AG09309 (cell line): ENCODE measurements at regions not wholly inside any gene's neighbourhood (a gene's known extent, or its start where the extent isn't known, plus 50 kb on each side); places are given as distances from the start of the nearest gene placed in this dataset.
"Not testable (repeated sequence)": the region's sequence is repeated elsewhere in the genome, so short reads cannot be mapped to it uniquely, and the experiment has no call there.

ENCODE experiments used
- DNase-seq: peaks from one replicate; pipeline ENCODE4 v3.0.0-alpha.2; 2010; ENCODE audit warnings: low read depth
- H3K4me3 ChIP-seq: 2 replicates; pipeline ENCODE4 v1.5.1; 2011; ENCODE audit warnings: mild to moderate bottlenecking, low read depth, low read length, moderate library complexity; ENCODE audit not compliant: control insufficient read depth
- CTCF ChIP-seq: IDR thresholded peaks from 2 replicates; pipeline ENCODE4 v1.5.1; 2011; ENCODE audit warnings: mild to moderate bottlenecking, low read depth, low read length, inconsistent platforms; ENCODE audit not compliant: insufficient read depth, control insufficient read depth; ENCODE audit errors: missing control alignments

DNA sequence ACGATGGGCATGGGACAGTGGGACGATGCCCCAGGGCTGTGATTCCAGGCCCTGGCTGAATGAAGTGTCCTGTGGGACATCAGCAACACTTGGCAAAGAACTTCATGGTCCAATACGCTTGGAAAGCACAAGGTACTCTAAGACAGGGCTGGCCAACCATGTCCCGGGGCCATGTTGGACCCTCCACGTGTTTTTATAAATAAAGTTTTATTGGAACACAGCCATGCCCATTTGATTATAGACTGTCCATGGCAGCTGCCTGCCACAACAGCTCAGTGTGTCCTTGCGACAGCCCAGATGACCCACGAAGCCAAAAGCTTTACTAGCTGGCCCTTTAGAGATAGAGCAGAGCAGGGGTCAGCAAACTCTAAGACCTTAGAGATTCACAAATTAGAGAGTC, 282.1 kb downstream of the C16orf95 start:
- TF ChIP-seq CTCF: no peak
- no peak overlapping the region for H3K4me3 ChIP-seq

DNA sequence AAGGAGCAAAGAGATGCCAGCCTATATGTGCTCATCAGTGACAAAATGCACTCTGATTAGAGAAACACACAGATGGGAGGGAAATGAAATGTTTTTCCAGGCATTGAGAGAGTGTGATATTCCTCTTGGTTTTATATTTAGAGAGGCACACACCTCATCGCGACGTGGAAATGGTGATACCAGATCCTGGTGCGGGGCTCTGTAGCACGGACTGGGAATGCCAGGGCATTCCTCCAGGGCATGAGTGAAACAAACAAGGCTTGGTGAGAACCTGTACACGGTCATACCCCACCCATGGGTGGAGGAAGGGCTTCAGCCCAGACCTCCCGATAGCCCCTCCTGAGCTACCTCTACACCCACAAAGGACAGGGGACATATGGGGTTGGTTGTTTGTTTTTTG, 280.2 kb downstream of the C16orf95 start:
- H3K4me3 ChIP-seq: no peak overlapping the region
- TF ChIP-seq CTCF: no peak
- DNase-seq: no peak

More for the DNA sequence above, 282.1 kb downstream of the C16orf95 start:
- DNase-seq: no peak

- DNase-seq, H3K4me3 ChIP-seq: not testable (repeated sequence)
Observed at GRCh38 chr16:87038528-87038927, 278.7 kb downstream of the C16orf95 start.

GRCh38 chr16:87040169-87041117, 276.7 kb downstream of the C16orf95 start:
- H3K4me3 ChIP-seq: no peak overlapping the region
- TF ChIP-seq CTCF: no peak
- DNase-seq: no peak

DNA sequence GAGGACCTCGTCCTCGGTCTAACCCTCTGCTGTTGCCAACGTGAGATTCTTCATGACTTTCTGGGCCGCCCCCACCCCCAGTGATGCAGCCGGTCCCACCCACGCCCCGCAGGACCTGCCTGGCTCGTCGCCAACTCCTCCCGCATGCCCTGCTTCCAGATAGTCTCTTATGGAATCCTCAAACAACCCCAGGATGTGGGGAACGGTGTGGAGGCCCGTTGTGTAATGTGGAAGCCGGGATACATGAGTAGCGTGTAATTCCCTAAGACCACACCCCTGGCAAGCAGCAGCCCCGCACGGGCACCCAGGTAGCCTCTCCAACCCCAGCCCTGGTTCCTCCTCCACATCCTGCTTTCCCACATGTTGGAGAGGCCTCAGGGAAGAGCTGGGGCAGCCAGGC, 275.9 kb downstream of the C16orf95 start:
- no peak for TF ChIP-seq CTCF
- no peak for DNase-seq
- H3K4me3 ChIP-seq: no peak overlapping the region

DNA sequence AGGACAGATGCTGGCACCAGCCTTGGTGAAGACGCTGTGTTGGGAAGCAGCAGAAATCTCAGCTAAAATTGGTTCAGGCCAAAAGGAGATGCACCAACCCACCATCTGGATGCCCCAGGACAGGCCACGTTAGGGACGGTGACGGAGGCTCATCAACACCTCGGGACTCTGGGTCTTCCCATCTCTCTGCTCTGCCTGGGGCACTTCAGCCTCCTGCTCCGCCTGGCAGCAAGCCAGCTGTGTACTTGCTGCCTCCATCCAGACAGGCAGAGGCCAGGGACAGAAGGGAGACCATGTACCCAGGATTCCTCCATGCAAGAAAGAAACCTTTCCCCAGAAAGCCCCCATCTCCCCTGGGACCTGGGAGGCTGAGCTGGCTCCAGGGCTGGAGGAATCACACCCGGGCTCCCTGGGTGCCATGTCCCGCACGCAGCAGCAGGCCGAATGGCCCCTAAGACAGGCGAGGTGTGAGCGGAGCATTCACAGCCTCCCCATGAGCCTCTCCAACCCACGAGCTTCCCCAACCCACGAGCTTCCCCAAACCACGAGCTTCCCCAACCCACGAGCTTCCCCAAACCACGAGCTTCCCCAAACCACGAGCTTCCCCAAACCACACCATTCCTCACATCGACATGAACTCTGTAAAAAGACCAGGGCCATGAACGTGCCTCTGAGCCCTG, 274.5 kb downstream of the C16orf95 start:
- no peak for DNase-seq
- no peak overlapping the region for H3K4me3 ChIP-seq
- no peak for TF ChIP-seq CTCF
